SK-N-SH (cell line): ENCODE measurements at regions not wholly inside any gene's neighbourhood (a gene's known extent, or its start where the extent isn't known, plus 50 kb on each side); places are given as distances from the start of the nearest gene placed in this dataset.

Experiments
- CTCF ChIA-PET: fragments of 300-600, 350-600 bp; formaldehyde crosslinking; extraction: SDS; loops from one replicate; lab custom pipeline; 2021; lab: Yijun Ruan, JAX
- POLR2A ChIA-PET: fragments of 350-600 bp; sonication (Branson Sonifier 250); formaldehyde crosslinking; extraction: SDS; loops from one replicate; lab custom pipeline; 2020; ENCODE audit warnings: antibody characterized with exemption, inconsistent platforms; lab: Yijun Ruan, JAX
- DNase-seq: peaks from one replicate; pipeline ENCODE4 v3.0.0; 2012
- H2AFZ ChIP-seq: fragments of 200-600 bp; sonication (generic); 2 replicates; pipeline ENCODE4 v1.8.1; 2016; ENCODE audit warnings: antibody characterized with exemption, mild to moderate bottlenecking, low read depth
- H3F3A ChIP-seq: fragments of 200-600 bp; sonication (generic); replicated peaks from 2 replicates; pipeline ENCODE3; 2016; ENCODE audit warnings: antibody characterized with exemption, mild to moderate bottlenecking; ENCODE audit not compliant: insufficient read depth
- H3K27ac ChIP-seq, 2 experiments: fragments of 200-500 bp in 1 of 2; fragments of 200-600 bp in 1 of 2; sonication (Bioruptor generic) in 1 of 2; sonication (generic), shearing (Covaris generic) in 1 of 2; 2 replicates each; pipeline versions ENCODE4 v1.5.1 to v1.6.1; 2014 to 2016; ENCODE audit warnings: low read depth in 2 of 2, inconsistent platforms in 1 of 2, low read length in 1 of 2, mild to moderate bottlenecking in 1 of 2, mixed read lengths in 1 of 2
- H3K27me3 ChIP-seq: fragments of 200-600 bp; sonication (generic), shearing (Covaris generic); 2 replicates; pipeline ENCODE4 v1.6.1; 2016; ENCODE audit warnings: mixed run types; ENCODE audit not compliant: insufficient read depth
- H3K36me3 ChIP-seq, 2 experiments: fragments of 200-500 bp in 1 of 2; fragments of 200-600 bp in 1 of 2; sonication (Bioruptor generic) in 1 of 2; sonication (generic) in 1 of 2; replicated peaks in 1 of 2; 2 replicates each; pipeline versions ENCODE3 to v1.5.1; 2014 to 2016; ENCODE audit warnings: low read length in 1 of 2, mild to moderate bottlenecking in 1 of 2; ENCODE audit not compliant: insufficient read depth in 2 of 2, control insufficient read depth in 1 of 2
- H3K4me1 ChIP-seq, 2 experiments: fragments of 200-500 bp in 1 of 2; fragments of 200-600 bp in 1 of 2; sonication (Bioruptor generic) in 1 of 2; sonication (generic), shearing (Covaris generic) in 1 of 2; 2 replicates each; pipeline versions ENCODE4 v1.5.1 to v1.6.1; 2014 to 2016; ENCODE audit warnings: low read depth in 1 of 2, low read length in 1 of 2, mixed run types in 1 of 2; ENCODE audit not compliant: insufficient read depth in 2 of 2, control insufficient read depth in 1 of 2
- H3K4me2 ChIP-seq: fragments of 200-600 bp; sonication (generic), shearing (Covaris generic); 2 replicates; pipeline ENCODE4 v1.6.1; 2017; ENCODE audit warnings: mixed run types
- H3K4me3 ChIP-seq, 2 experiments: fragments of 200-500 bp in 1 of 2; fragments of 200-600 bp in 1 of 2; sonication (Bioruptor generic) in 1 of 2; sonication (generic), shearing (Covaris generic) in 1 of 2; 2 replicates each; pipeline versions ENCODE4 v1.5.1 to v1.8.1; 2014 to 2016; ENCODE audit warnings: low read depth in 2 of 2, inconsistent platforms in 1 of 2, low read length in 1 of 2, mild to moderate bottlenecking in 1 of 2, mixed read lengths in 1 of 2, moderate library complexity in 1 of 2
- H3K79me2 ChIP-seq: fragments of 200-600 bp; sonication (generic); 2 replicates; pipeline ENCODE4 v1.8.1; 2017; ENCODE audit warnings: mild to moderate bottlenecking; ENCODE audit not compliant: insufficient read depth
- H3K9ac ChIP-seq: fragments of 200-600 bp; sonication (generic); 2 replicates; pipeline ENCODE4 v1.6.1; 2017; ENCODE audit warnings: mixed run types
- H3K9me2 ChIP-seq: fragments of 200-600 bp; sonication (generic); 2 replicates; pipeline ENCODE4 v1.6.1; 2017; ENCODE audit warnings: mixed run types
- H3K9me3 ChIP-seq: fragments of 200-600 bp; sonication (generic); 2 replicates; pipeline ENCODE4 v1.6.1; 2017; ENCODE audit warnings: mixed run types, mild to moderate bottlenecking, moderate library complexity
- H4K20me1 ChIP-seq: fragments of 200-600 bp; sonication (generic); 2 replicates; pipeline ENCODE4 v1.6.1; 2017; ENCODE audit warnings: mild to moderate bottlenecking, mixed run types; ENCODE audit not compliant: insufficient read depth
- CTCF ChIP-seq: fragments of 200-600 bp; sonication (generic); IDR thresholded peaks from 2 replicates; pipeline ENCODE4 v1.6.1; 2017; ENCODE audit warnings: antibody characterized with exemption, mild to moderate bottlenecking, moderate library complexity
- ELF1 ChIP-seq: IDR thresholded peaks from 2 replicates; pipeline ENCODE4 v1.4.0; 2012
- FOSL2 ChIP-seq: IDR thresholded peaks from 2 replicates; pipeline ENCODE4 v1.4.0; 2012; ENCODE audit warnings: low read depth, mild to moderate bottlenecking, moderate library complexity, borderline replicate concordance
- MAX ChIP-seq: IDR thresholded peaks from 2 replicates; pipeline ENCODE4 v1.4.0; 2012; ENCODE audit warnings: low read depth
- MEF2A ChIP-seq: IDR thresholded peaks from 2 replicates; pipeline ENCODE4 v1.4.0; 2012; ENCODE audit warnings: low read depth, borderline replicate concordance
- RFX5 ChIP-seq: IDR thresholded peaks from 2 replicates; pipeline ENCODE4 v1.6.1; 2012; ENCODE audit warnings: mild to moderate bottlenecking, improper control_type of control experiment, low read length
- SIN3A ChIP-seq: IDR thresholded peaks from 2 replicates; pipeline ENCODE4 v1.6.1; 2012; ENCODE audit warnings: low read depth, mild to moderate bottlenecking, low read length, moderate library complexity, borderline replicate concordance
- SMC3 ChIP-seq: IDR thresholded peaks from 2 replicates; pipeline ENCODE4 v1.6.1; 2012; ENCODE audit warnings: low read depth, low read length, improper control_type of control experiment
- TCF12 ChIP-seq: IDR thresholded peaks from 2 replicates; pipeline ENCODE4 v1.4.0; 2012
- YY1 ChIP-seq: IDR thresholded peaks from 2 replicates; pipeline ENCODE4 v1.4.0; 2012; ENCODE audit warnings: low read depth, mild to moderate bottlenecking
- ZBTB33 ChIP-seq: IDR thresholded peaks from 2 replicates; pipeline ENCODE4 v1.4.0; 2012; ENCODE audit warnings: low read depth, borderline replicate concordance
- WGBS: methylation state at CpG from one replicate; pipeline ENCODE4 v1.1.6; 2017; ENCODE audit warnings: low lambda C conversion rate; 5-methylcytosine and 5-hydroxymethylcytosine counted together

GRCh38 chr10:88039496-88040200, 176.2 kb downstream of the PTEN start:
- CTCF ChIA-PET: interaction anchor here (0.6 to 1.5 kb wide), 4 partner anchors 11 to 180 kb away, joined by 3 to 4 read pairs (median 4); no protein-coding TSS in a partner anchor
- Histone ChIP-seq H3K9me2 (no peaks in the 10 kb centered on the region), H3K27me3 (no peaks in the 10 kb centered on the region), H3K9ac (no peak overlapping the region), H3K4me2 (no peak overlapping the region), H3K4me1 (peaks cover 0 to 15% of the 10 kb centered on the region in 2 experiments; a peak in 2 of 4 replicates), H2AFZ (no peak overlapping the region), H4K20me1 (no peaks in the 10 kb centered on the region), H3K36me3 (no peaks in the 10 kb centered on the region), H3K9me3 (no peaks in the 10 kb centered on the region), H3K4me3 (no peak overlapping the region), H3K27ac (no peak overlapping the region), H3K79me2 (no peaks in the 10 kb centered on the region), H3F3A (no peaks in the 10 kb centered on the region)
- POLR2A ChIA-PET: no interaction called here
- DNase-seq: no peak
- WGBS: 74% methylated on average over 6 of the region's 6 CpGs
- peak; percentile 16; the same call in 1 of the 2 replicates for TF ChIP-seq FOSL2
- peak; percentile 21; the same call in 1 of the 2 replicates for TF ChIP-seq TCF12
- TF ChIP-seq SMC3: no peak
- no peak for TF ChIP-seq YY1
- TF ChIP-seq ZBTB33: no peak
- no peak for TF ChIP-seq MEF2A
- TF ChIP-seq MAX: no peak
- TF ChIP-seq SIN3A: no peak
- no peak for TF ChIP-seq ELF1
- no peak for TF ChIP-seq RFX5
- TF ChIP-seq CTCF: no peak
